Adipocyte (in vitro differentiated cells): ENCODE measurements at regions not wholly inside any gene's neighbourhood (a gene's known extent, or its start where the extent isn't known, plus 50 kb on each side); places are given as distances from the start of the nearest gene placed in this dataset.
"Not testable (repeated sequence)": the region's sequence is repeated elsewhere in the genome, so short reads cannot be mapped to it uniquely, and the experiment has no call there.

Experiments used
- DNase-seq: peaks from one replicate; pipeline ENCODE4 v3.0.0-alpha.2; 2015; ENCODE audit warnings: low read depth
- H3K27me3 ChIP-seq: replicated peaks from 2 replicates; pipeline ENCODE4 v1.7.0; 2013; ENCODE audit warnings: mild to moderate bottlenecking, low read length, moderate library complexity; ENCODE audit not compliant: control insufficient read depth, insufficient read depth
- H3K36me3 ChIP-seq: 2 replicates; pipeline ENCODE4 v1.7.0; 2013; ENCODE audit warnings: low read length, mild to moderate bottlenecking, moderate library complexity; ENCODE audit not compliant: control insufficient read depth, insufficient read depth, severe bottlenecking
- H3K4me1 ChIP-seq: 2 replicates; pipeline ENCODE4 v1.7.0; 2013; ENCODE audit warnings: mild to moderate bottlenecking, low read length, moderate library complexity; ENCODE audit not compliant: control insufficient read depth, insufficient read depth
- H3K4me3 ChIP-seq: 2 replicates; pipeline ENCODE4 v1.7.0; 2013; ENCODE audit warnings: mild to moderate bottlenecking, low read length, moderate library complexity
- H3K9ac ChIP-seq: 2 replicates; pipeline ENCODE4 v1.7.0; 2013; ENCODE audit warnings: mild to moderate bottlenecking, low read length, moderate library complexity
- H3K9me3 ChIP-seq: 2 replicates; pipeline ENCODE4 v1.7.0; 2013; ENCODE audit warnings: mild to moderate bottlenecking, low read length, moderate library complexity; ENCODE audit not compliant: control insufficient read depth

DNA sequence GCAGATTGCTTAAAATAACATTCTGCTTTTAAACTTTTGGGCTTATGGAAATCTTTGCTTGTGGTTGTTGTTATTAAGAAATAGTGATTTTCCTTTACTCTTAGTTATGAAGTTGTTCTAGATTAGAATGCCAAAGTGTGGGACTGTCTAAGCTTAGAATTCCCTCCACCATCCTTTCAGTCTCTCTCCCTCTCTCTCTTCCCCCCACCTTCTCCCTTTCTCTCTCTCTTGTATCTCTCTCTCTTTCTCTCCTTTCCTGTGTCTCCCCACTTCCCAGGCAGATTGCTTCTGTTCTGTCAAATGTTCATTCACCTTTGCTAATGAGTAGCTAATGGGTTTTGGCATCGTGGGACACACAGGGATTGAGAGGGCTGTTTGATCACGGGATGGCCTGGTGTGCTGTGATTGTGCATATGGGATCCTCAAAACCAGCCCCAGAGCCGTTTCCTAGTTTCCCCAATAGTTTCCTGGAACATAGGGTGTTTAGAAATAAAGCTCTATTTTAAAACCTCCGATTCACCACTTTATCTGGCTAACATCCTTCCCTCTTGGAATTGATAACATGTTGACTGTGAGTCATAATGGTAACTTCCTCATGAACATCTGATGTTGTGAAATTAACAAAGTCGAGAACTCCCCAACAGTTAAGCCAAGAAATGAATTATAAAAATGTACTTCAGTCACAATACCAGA is 502.6 kb downstream of the TMEM114 start:
- Histone ChIP-seq H3K36me3 (no peaks in the 10 kb centered on the region), H3K9me3 (no peaks in the 10 kb centered on the region), H3K27me3 (no peaks in the 10 kb centered on the region), H3K9ac (no peak overlapping the region), H3K4me3 (peak overlapping the region; percentile 41), H3K4me1 (peaks cover 4% of the 10 kb centered on the region)
- no peak for DNase-seq

DNA sequence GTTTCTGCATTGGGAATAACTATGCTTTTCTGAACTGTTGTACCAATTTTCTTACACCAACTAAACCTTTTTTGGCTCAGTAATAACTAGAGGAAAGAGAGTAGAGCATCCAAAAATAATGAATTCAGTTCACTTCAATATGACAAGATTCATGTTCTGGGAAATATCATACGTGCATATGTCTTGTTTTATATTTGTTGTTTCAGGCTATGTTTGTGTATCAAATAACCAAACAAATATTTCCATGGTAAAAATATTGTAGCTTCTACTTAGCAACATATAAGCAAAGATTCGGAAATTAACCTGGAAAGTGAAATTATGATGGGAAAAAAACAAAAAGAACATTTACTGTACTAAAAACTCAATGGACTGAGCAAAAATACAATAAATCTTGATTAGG is 503.2 kb downstream of the TMEM114 start:
- no peak for DNase-seq
- Histone ChIP-seq H3K36me3 (no peaks in the 10 kb centered on the region), H3K9me3 (no peaks in the 10 kb centered on the region), H3K4me1 (peaks cover 4% of the 10 kb centered on the region), H3K27me3 (no peaks in the 10 kb centered on the region), H3K4me3 (no peak overlapping the region), H3K9ac (no peak overlapping the region)

DNA sequence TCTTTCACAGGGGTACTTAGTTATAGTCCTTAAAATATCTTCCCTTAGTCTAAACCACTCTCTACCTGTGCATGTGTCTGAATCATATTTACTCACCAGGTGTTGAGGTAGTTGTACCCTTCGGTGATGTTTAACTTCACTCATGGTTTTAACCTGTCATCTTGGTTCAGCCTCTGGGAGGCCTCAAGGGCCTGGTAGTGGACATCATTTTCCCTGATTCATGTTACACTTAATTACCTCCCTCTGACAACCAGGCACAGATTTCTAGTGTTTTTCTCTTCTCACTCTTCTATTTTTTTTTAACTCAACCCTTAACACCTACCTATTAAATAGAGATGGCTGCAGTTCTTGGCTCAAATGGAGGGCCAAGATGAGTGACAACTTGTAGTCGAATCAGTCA is 505.4 kb downstream of the TMEM114 start:
- no peak for DNase-seq
- H3K9ac ChIP-seq: no peak overlapping the region
- H3K27me3 ChIP-seq: no peaks in the 10 kb centered on the region
- H3K36me3 ChIP-seq: no peaks in the 10 kb centered on the region
- H3K4me3 ChIP-seq: no peak overlapping the region
- H3K9me3 ChIP-seq: no peaks in the 10 kb centered on the region
- peaks cover 4% of the 10 kb centered on the region for H3K4me1 ChIP-seq

DNA sequence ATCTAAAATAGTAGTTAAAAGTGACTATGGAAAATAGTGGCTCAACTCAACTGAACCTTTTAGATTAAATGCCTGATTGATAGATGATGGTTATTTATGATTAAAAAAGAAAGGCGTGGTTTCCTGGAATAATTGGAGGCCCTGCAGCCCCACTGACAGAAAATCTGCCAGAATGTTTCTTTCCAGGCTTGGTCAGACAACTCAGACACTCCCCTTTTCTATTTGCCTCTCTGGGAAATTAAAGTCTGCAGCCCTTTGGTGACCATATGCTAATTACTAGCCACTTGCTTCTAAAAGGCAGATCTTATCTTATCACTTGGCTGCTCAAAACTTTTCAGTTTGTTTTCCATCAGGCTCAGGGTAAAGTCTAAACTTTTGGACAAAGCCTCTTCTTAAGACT is 506.0 kb downstream of the TMEM114 start:
- no peak overlapping the region for H3K4me3 ChIP-seq
- no peak overlapping the region for H3K9ac ChIP-seq
- DNase-seq: no peak
- H3K4me1 ChIP-seq: peaks cover 4% of the 10 kb centered on the region
- H3K27me3 ChIP-seq: no peaks in the 10 kb centered on the region
- no peaks in the 10 kb centered on the region for H3K36me3 ChIP-seq
- H3K9me3 ChIP-seq: no peaks in the 10 kb centered on the region

DNA sequence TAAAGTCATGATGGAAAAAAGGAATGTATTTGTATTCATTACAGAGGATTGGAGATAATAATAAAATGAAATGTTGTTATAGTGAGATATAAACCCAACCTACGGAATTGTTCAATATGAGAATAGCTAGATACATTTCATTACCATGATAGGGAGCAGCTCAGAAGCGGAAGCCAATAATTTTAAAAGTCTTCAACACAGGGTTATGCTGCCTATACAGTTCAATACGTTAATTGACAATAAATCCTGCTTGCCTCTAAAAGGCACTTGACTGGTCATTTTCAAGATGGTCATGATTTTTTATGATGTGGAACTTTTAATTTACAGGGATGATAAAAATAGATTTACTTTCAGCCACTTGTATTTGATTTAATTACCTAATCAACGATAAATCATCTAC is 506.8 kb downstream of the TMEM114 start:
- Histone ChIP-seq H3K9ac (no peak overlapping the region), H3K4me3 (no peak overlapping the region), H3K36me3 (no peaks in the 10 kb centered on the region), H3K4me1 (peaks cover 4% of the 10 kb centered on the region), H3K27me3 (no peaks in the 10 kb centered on the region), H3K9me3 (no peaks in the 10 kb centered on the region)
- no peak for DNase-seq

DNA sequence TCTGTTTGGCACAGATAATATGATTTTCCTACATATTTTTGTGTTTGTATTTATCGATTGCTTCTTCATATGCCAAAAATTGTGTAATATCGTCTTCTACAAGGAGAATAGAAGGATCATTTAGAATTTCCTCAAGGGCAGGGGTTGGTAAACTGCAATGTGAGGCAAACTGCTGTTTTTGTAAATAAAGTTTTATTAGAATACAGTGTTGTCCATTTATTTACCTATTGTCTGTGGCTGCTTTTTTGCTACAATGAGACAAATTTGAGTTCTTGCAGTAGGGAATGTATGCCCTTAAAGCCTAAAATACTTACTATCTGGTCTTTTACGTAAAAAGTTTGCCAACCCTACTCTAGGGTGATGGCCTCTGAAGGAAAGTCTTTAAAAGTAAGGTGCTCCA is 509.5 kb downstream of the TMEM114 start:
- Histone ChIP-seq H3K9ac (no peak overlapping the region), H3K4me3 (no peak overlapping the region), H3K36me3 (no peaks in the 10 kb centered on the region), H3K27me3 (no peaks in the 10 kb centered on the region), H3K9me3 (no peaks in the 10 kb centered on the region), H3K4me1 (no peaks in the 10 kb centered on the region)
- no peak for DNase-seq

DNA sequence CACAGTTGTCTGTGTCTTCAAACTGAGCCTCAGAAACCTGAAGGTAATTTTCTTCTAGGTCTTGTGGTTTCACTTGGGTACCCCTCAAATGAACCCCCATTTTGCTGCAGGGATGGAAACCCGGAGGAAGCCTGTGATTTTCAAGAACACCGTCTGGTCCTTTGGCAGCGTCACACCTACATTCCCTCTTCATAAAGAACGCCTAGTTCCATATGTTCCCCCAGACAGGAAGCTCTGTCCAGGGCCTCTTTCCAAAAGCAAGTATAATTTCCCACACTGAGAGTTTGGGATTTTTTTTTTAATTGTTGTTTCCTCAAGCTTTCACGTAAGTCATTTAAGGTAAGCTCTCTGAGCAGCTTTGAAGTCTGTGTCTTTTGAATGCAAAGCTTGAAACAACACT is 515.0 kb downstream of the TMEM114 start:
- H3K9me3 ChIP-seq: peaks cover 3% of the 10 kb centered on the region
- no peak for DNase-seq
- no peaks in the 10 kb centered on the region for H3K27me3 ChIP-seq
- H3K9ac ChIP-seq: no peak overlapping the region
- H3K4me1 ChIP-seq: no peaks in the 10 kb centered on the region
- H3K4me3 ChIP-seq: no peak overlapping the region
- no peaks in the 10 kb centered on the region for H3K36me3 ChIP-seq

DNA sequence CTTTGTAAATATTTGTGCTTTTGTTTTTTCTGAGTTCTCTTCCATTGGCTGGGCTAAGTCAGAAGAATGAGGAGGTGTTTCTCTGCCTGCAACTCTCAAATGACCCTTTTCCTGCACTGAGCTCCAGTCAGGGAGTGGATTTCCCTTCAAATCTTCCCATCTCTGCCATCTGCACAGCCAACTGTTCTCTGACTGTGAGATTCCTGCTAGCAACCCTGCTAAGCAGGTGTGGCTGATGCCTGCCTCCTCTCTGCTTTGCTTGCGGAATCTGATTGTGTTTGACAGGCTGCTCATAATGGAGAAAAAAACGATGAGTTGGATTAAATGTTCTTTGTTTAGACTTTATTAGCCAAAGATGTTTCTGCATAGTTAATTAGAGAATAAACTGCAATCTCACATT is 519.8 kb downstream of the TMEM114 start:
- Histone ChIP-seq H3K4me1 (no peaks in the 10 kb centered on the region), H3K9me3 (peaks cover 10% of the 10 kb centered on the region), H3K4me3 (no peak overlapping the region), H3K36me3 (no peaks in the 10 kb centered on the region), H3K9ac (no peak overlapping the region), H3K27me3 (no peaks in the 10 kb centered on the region)
- DNase-seq: no peak

DNA sequence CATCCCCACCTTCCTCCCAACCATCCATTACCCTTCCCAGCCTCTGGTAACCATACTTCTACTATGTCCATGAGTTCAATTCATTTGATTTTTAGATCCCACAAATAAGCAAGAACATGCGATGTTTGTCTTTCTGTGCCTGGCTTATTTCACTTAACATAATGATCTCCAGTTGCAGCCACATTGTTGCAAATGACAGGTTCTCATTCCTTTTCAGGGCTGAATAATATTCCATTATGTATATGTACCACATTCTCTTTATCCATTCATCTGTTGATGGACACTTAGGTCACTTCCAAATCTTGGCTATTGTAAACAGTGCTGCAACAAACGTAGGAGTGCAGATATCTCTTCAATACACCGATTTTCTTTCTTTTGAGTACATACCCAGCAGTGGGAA is 522.1 kb downstream of the TMEM114 start:
- H3K9ac ChIP-seq, H3K4me3 ChIP-seq, H3K36me3 ChIP-seq, H3K4me1 ChIP-seq, H3K27me3 ChIP-seq, DNase-seq, H3K9me3 ChIP-seq: not testable (repeated sequence)

DNA sequence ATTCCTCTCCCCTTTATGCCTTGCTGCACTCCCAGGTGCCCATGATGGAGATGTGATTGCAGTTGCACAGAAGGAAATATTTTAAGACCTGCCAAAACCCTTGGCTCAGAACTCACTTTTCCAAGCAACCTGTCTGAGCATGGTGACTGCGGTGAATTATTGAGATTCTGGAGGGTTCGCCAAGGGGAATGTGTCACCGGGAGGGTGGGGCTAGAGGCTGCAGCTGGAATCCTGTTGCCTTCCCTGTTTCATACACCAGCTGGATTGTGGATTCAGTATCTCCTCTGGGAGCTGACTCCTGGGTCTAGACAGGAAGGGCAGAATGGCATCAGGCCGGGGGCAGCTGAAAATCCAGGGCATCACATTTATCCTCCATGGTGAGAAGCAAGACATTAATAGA is 527.2 kb downstream of the TMEM114 start:
- no peak for DNase-seq
- Histone ChIP-seq H3K9ac (no peak overlapping the region), H3K4me3 (no peak overlapping the region), H3K27me3 (no peaks in the 10 kb centered on the region), H3K4me1 (no peaks in the 10 kb centered on the region), H3K9me3 (peaks cover 4% of the 10 kb centered on the region), H3K36me3 (no peaks in the 10 kb centered on the region)

DNA sequence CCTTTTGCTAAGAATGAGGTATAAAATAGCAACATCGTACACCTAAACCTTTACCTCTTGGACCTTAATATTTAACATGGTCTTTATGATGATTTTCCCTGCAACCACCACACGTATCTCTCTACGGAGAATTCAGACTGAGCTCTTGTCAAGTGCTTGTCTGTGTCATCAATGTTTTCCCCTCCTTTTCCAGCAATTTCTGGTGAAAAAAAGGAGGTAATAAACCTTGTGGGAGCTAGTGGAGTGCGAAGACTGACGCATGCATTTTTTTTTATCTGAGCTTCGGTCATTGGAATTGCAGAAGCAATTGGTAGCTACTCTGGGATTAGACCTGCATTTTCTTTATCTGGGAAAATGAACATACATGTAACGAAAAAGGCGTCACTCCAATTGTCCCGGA is 527.6 kb downstream of the TMEM114 start:
- DNase-seq: no peak
- Histone ChIP-seq H3K4me1 (no peaks in the 10 kb centered on the region), H3K27me3 (no peaks in the 10 kb centered on the region), H3K36me3 (no peaks in the 10 kb centered on the region), H3K4me3 (no peak overlapping the region), H3K9ac (no peak overlapping the region), H3K9me3 (peaks cover 4% of the 10 kb centered on the region)

DNA sequence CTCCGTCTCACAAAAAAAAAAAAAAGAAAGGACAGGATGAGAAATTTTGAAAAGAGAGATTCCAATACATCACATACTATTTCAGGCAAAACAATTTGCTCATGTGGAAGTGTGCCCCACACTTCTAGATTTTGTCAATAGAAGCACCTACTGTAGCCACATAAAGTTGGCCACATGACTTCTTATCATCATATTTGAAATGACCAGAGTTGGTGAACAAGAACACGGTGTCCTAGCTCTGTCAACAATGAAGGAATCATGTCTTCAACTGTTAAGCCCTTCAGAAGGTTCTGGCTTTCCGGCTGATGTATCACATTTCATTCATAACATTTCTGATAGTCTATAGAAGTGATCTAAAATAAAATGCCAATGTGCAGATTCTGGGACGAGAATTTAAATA is 534.5 kb downstream of the TMEM114 start:
- Histone ChIP-seq H3K36me3 (no peaks in the 10 kb centered on the region), H3K27me3 (no peaks in the 10 kb centered on the region), H3K4me1 (no peaks in the 10 kb centered on the region), H3K4me3 (no peak overlapping the region), H3K9me3 (peaks cover 8% of the 10 kb centered on the region), H3K9ac (no peak overlapping the region)
- no peak for DNase-seq
